ENCODE measurements at regions not wholly inside any gene's neighbourhood (a gene's known extent, or its start where the extent isn't known, plus 50 kb on each side); places are given as distances from the start of the nearest gene placed in this dataset.
"Not testable (repeated sequence)": the region's sequence is repeated elsewhere in the genome, so short reads cannot be mapped to it uniquely, and the experiment has no call there.

GRCh38 chr11:24415955-24416636, 80.8 kb upstream of the LUZP2 start:
- not testable (repeated sequence) for TF ChIP-seq CTCF, POLR2A (IDR thresholded peaks at IDR 0.05)
